Heart right ventricle (tissue), 16 donors: ENCODE measurements at regions not wholly inside any gene's neighbourhood (a gene's known extent, or its start where the extent isn't known, plus 50 kb on each side); places are given as distances from the start of the nearest gene placed in this dataset.

ENCODE experiments used
- ATAC-seq, 8 donors: fragments of 200-7000 bp; cut with Tn5 transposase; one replicate each; pipeline ENCODE4 v1.9.1; 2020; ENCODE audit warnings: mild to moderate bottlenecking in 8 of 8, moderate library complexity in 8 of 8, moderate number of reproducible peaks in 1 of 8
- DNase-seq, 2 donors: peaks; one replicate each; pipeline ENCODE4 v3.0.0-alpha.2; 2020
- H3K27ac ChIP-seq, 10 donors: fragments of 200-600 bp; sonication (generic) in 2 of 10; one replicate each; pipeline versions ENCODE4 v1.5.0 to v1.8.0; 2020 to 2022; ENCODE audit warnings: mild to moderate bottlenecking in 3 of 10
- H3K27me3 ChIP-seq, 7 donors: fragments of 200-600 bp; one replicate each; pipeline ENCODE4 v1.8.0; 2021 to 2022; ENCODE audit warnings: mild to moderate bottlenecking in 2 of 7
- H3K36me3 ChIP-seq, 9 donors: fragments of 200-600 bp; sonication (generic) in 1 of 9; one replicate each; pipeline versions ENCODE4 v1.5.0 to v1.8.0; 2020 to 2022; ENCODE audit warnings: mild to moderate bottlenecking in 2 of 9
- H3K4me1 ChIP-seq, 9 donors: fragments of 200-600 bp; sonication (generic) in 1 of 9; one replicate each; pipeline versions ENCODE4 v1.5.0 to v1.8.0; 2020 to 2022; ENCODE audit warnings: mild to moderate bottlenecking in 4 of 9
- H3K4me3 ChIP-seq, 10 donors: fragments of 200-600 bp; sonication (generic) in 2 of 10; one replicate each; pipeline versions ENCODE4 v1.5.0 to v1.8.0; 2020 to 2022; ENCODE audit warnings: mild to moderate bottlenecking in 7 of 10, moderate library complexity in 2 of 10
- H3K9me3 ChIP-seq, 11 donors: fragments of 200-600 bp in 10 of 11; sonication (generic) in 2 of 11; one replicate each; pipeline versions ENCODE4 v1.5.0 to v1.8.0; 2013 to 2022; ENCODE audit warnings: mild to moderate bottlenecking in 2 of 11, control low read depth in 1 of 11, moderate library complexity in 1 of 11
- WGBS, 2 donors: extraction: QIAGEN DNeasy Blood & Tissue Kit; methylation state at CpG; one replicate each; pipeline ENCODE4 v1.1.7; 2013; ENCODE audit warnings: inconsistent platforms in 1 of 2; 5-methylcytosine and 5-hydroxymethylcytosine counted together
- intact Hi-C, 10 donors: fragments of 100-400 bp; cut with DNase I; formaldehyde crosslinking; loops; one replicate each; pipeline versions ENCODE4 v1.11.1 to v1.14.2; 2022
- TF ChIP-seq, protein P1 (sequence below), 9 donors: fragments of 200-600 bp; sonication (generic) in 2 of 9; IDR thresholded peaks; one replicate each; pipeline versions ENCODE4 v1.5.0 to v1.8.0; 2021 to 2022; ENCODE audit warnings: antibody characterized with exemption in 9 of 9, mild to moderate bottlenecking in 5 of 9, moderate library complexity in 1 of 9
- donor health status: Arrhythmogenic right ventricular cardiomyopathy.
- donor health status: ischemic (EF 13 %, LVEDD 7.1; RV severe dilation, severe dysfunction).
- donor health status: healthy with polysubstance abuse.
- donor health status: DM: no; HTN: yes; CAD: no.
- donor health status: DM: no; HTN: no; CAD: no.
- donor health status: ischemic (EF 25% LVEDD 6.9; RV normal size, moderate dysfunction).
- donor health status: ischemic (EF 25% LVEDD 5.7; RV mildly dilated, moderate dysfunction).
- donor health status: healthy.
- donor health status: DM: yes; HTN: yes; CAD: no.
- donor health status: Ischemic cardiomyopathy.
- donor health status: ischemic (EF 35%, LVEDD 5.7; RV mildly dilated, moderate dysfunction).
- donor health status: nonischemic (EF 11% LVEDD 7.7; RV severe dilation, severe dysfunction).
- donor health status: DM: yes; HTN: yes; CAD: no.
- donor health status: PGD.
- donor health status: ischemic (EF 29% LVEDD 5.4; RV normal size, mild dysfunction).
- donor health status: nonischemic (EF 23%, LVEDD 6.1; RV moderate dilation, normal function).

DNA sequence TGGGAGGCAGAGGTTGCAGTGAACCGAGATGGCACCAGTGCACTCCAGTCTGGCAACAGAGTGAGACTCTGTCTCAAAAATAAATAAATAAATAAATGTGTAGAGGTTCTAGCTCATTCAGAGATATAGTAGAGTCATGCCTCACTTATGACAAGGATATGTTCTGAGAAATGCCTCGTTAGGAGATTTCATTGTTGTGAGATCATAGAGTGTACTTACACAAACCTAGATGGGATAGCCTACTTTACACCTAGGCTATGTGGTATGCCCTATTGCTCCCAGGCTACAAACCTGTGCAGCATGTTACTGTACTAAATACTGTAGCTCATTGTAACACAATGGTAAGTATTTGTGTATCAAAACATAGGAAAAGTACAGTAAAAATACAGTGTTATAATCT is 155.3 kb upstream of the JUN start:
- Histone ChIP-seq H3K4me1 (peaks cover 0 to 31% (median 0%) of the 10 kb centered on the region in 9 donors), H3K4me3 (no peak overlapping the region), H3K27me3 (no peaks in the 10 kb centered on the region), H3K36me3 (no peaks in the 10 kb centered on the region), H3K9me3 (no peaks in the 10 kb centered on the region), H3K27ac (no peak overlapping the region)
- TF ChIP-seq, protein P1, sequence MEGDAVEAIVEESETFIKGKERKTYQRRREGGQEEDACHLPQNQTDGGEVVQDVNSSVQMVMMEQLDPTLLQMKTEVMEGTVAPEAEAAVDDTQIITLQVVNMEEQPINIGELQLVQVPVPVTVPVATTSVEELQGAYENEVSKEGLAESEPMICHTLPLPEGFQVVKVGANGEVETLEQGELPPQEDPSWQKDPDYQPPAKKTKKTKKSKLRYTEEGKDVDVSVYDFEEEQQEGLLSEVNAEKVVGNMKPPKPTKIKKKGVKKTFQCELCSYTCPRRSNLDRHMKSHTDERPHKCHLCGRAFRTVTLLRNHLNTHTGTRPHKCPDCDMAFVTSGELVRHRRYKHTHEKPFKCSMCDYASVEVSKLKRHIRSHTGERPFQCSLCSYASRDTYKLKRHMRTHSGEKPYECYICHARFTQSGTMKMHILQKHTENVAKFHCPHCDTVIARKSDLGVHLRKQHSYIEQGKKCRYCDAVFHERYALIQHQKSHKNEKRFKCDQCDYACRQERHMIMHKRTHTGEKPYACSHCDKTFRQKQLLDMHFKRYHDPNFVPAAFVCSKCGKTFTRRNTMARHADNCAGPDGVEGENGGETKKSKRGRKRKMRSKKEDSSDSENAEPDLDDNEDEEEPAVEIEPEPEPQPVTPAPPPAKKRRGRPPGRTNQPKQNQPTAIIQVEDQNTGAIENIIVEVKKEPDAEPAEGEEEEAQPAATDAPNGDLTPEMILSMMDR (IDR thresholded peaks at IDR 0.05), result no peak
- DNase-seq, result no peak
- WGBS, 2 donors, result 70 to 84% methylated on average over 2 of the region's 2 CpGs
- intact Hi-C loops, result no loop called here
- no peak for ATAC-seq

DNA sequence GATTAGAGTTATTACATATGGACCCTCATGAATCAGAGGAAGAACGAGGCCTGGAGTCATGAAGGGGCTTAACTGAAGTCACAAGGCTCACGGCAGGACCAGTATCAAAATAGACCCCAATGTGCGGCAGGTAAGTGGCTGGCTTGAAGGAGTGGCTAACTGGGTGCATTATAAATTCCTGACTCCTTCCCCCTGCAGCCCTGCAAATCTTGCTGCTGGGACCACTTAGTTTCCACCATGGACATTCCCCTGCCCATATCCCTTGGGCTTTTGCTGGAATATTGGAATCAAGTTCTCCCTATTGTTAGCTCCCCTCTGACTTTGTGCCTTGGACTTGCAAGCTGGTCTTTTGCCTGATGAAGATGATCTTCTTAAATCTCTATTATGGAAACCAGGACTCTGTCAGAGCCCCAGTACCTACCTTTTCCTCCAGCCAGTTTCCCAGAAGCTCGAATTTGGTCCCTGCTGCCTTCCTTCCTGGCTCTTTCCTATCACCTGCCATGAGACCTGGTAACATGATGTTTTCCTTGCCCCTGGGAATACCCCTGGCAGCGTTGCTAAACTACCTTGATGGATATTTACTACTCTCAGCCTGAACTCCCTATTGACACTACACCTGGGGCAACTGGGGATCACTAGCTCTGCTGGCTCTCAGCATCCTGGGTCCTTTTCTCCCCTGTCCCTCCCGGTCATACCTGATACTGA is 156.0 kb upstream of the JUN start:
- DNase-seq (no peak), ATAC-seq (no peak)
- no peaks in the 10 kb centered on the region for H3K9me3 ChIP-seq
- intact Hi-C loops, result no loop called here
- H3K36me3 ChIP-seq, result no peaks in the 10 kb centered on the region
- no peaks in the 10 kb centered on the region for H3K27me3 ChIP-seq
- TF ChIP-seq, protein P1 (IDR thresholded peaks at IDR 0.05), result no peak
- no peak overlapping the region for H3K27ac ChIP-seq
- 81 to 90% methylated on average over 6 of the region's 6 CpGs for WGBS, 2 donors
- peaks cover 0 to 36% (median 0%) of the 10 kb centered on the region in 9 donors for H3K4me1 ChIP-seq
- no peak overlapping the region for H3K4me3 ChIP-seq

DNA sequence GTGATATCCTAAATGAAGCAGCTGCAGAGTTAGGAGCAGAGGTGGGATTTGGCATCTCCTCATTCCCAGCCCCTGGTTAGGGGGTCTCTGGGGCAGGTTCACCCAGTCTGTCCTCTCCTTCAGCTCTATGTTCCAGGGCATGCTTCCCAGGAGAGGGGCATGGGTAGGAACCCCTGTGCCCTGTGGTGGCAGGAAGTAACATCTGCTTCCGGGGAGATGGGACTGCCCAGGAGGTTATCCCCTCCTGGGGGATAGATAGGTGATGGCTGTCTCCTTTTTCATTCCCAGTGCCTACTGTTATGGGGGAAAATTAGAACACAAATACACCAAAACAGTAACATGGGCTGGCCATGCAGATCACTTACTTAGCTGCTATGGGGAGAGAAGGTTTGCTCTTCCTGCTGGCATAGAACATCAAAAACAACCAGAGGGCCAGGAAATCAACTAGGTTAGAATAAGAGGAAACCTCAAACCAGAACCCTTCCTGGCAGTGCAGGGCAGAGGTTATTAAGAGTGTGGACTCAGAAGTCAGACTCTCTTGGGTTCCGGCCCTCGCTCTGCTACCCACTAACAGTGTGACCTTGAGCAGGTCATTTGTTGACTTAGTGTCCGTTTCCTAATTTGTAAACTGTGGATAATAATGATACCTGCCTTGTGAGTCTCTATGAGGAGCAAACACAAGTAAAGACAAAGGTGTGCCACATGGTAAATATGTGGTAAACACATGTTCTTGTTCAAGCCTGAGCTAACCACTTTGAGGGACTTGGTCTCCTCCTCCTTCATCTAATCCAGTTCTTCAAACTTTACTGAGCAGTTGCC is 157.8 kb upstream of the JUN start:
- no peaks in the 10 kb centered on the region for H3K27me3 ChIP-seq
- 68 to 87% methylated on average over 4 of the region's 4 CpGs for WGBS, 2 donors
- H3K27ac ChIP-seq, result peak overlapping the region in 1 of 10 donors; percentile 71
- ATAC-seq (peak in 1 of 8 donors; percentile 33), DNase-seq (no peak)
- peaks cover 0 to 36% (median 0%) of the 10 kb centered on the region in 9 donors for H3K4me1 ChIP-seq
- intact Hi-C loops, result no loop called here
- peaks cover 0 to 5% (median 0%) of the 10 kb centered on the region in 11 donors for H3K9me3 ChIP-seq
- TF ChIP-seq, protein P1 (IDR thresholded peaks at IDR 0.05), result no peak
- no peak overlapping the region for H3K4me3 ChIP-seq
- no peaks in the 10 kb centered on the region for H3K36me3 ChIP-seq

DNA sequence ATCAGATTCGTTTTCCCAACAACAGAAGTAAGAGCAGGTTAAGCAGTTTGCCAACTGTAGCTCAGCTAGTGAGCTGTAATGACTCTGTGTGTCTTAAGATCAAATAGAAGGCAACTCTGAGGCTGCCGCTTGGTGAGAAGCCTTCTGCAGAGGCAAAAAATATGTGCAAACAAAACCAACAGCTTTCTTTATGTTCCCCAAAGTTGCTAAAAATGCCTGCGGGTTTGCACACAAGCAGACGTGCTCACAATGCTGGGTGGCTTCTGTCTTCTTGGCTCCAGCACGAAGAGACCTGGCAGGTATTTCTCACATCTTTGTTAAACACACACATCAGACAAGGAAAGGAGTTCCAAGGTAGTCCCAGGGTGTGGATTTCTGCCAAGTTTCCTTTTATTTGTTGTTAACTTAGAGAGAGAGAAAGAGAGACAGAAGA is 158.9 kb upstream of the JUN start:
- intact Hi-C loops, result no loop called here
- ATAC-seq, result no peak
- peak overlapping the region in 1 of 10 donors; percentile 49 for H3K27ac ChIP-seq

More for the DNA sequence above, 158.9 kb upstream of the JUN start:
- Histone ChIP-seq H3K36me3 (no peaks in the 10 kb centered on the region), H3K9me3 (peaks cover 0 to 6% (median 0%) of the 10 kb centered on the region in 11 donors), H3K4me3 (no peak overlapping the region), H3K4me1 (peaks cover 0 to 36% (median 0%) of the 10 kb centered on the region in 9 donors), H3K27me3 (no peaks in the 10 kb centered on the region)
- 80% methylated on average over 5 of the region's 5 CpGs for WGBS, 2 donors
- no peak for DNase-seq
- TF ChIP-seq, protein P1 (IDR thresholded peaks at IDR 0.05), result no peak
